NOMO-1 treated with DMSO at 0.1 percent for 48 hours (cell line): ENCODE measurements at regions not wholly inside any gene's neighbourhood (a gene's known extent, or its start where the extent isn't known, plus 50 kb on each side); places are given as distances from the start of the nearest gene placed in this dataset.
A peak's percentile ranks its signal among the peaks of the same experiment; 100 is the strongest.
"Not testable (repeated sequence)": the region's sequence is repeated elsewhere in the genome, so short reads cannot be mapped to it uniquely, and the experiment has no call there.

Source experiments
- DNase-seq: peaks from one replicate; lab custom pipeline; 2025; ENCODE audit not compliant: unreplicated experiment; lab: John Stamatoyannopoulos, UW

GRCh38 chr9:3773362-3774060 is 247.7 kb upstream of the RFX3 start:
- no peak for DNase-seq

DNA sequence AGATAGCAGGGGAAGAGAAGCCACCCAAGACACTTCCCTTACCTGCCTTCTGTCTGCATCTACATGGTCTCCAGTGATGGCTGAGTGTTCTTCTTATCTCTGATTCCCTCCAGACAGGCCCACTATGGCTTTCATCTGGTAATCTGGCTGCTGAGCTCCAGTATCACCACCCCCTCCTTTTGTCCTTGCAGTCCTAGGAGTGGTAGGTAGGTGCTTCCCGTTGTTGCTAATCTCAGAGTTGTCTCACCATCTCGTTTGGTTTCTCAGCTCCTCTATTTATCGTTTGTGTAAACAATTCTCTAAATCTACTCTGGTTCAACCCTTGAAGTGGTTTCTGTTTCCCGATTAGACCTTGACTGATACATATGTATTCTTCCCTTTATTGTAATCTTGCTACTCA is 243.8 kb upstream of the RFX3 start:
- no peak for DNase-seq

- DNase-seq = no peak
These were observed 243.1 kb upstream of the RFX3 start for GRCh38 chr9:3768712-3769457.

DNA sequence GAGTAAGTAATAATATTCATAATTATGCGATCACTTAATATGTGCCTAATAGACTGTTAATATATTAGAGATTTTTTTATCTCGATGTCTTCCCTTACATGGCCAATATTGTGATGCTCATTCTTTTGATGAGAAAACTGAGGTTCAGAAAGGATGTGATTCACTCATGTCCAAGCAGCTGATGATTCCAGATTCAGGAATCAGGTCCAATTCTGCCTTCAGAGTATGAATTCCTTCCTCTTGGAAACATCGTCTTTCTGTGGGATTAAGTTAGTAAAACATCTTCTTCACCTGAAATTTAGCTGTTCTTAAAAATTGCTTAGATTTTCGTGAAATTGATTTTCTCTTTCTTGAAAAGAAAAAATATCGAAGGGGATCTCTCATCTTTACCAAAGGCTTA is 242.5 kb upstream of the RFX3 start:
- no peak for DNase-seq

- no peak for DNase-seq
These were observed 236.3 kb upstream of the RFX3 start for GRCh38 chr9:3762076-3762475.

- no peak for DNase-seq
These were observed 234.2 kb upstream of the RFX3 start for GRCh38 chr9:3760031-3760430.

DNA sequence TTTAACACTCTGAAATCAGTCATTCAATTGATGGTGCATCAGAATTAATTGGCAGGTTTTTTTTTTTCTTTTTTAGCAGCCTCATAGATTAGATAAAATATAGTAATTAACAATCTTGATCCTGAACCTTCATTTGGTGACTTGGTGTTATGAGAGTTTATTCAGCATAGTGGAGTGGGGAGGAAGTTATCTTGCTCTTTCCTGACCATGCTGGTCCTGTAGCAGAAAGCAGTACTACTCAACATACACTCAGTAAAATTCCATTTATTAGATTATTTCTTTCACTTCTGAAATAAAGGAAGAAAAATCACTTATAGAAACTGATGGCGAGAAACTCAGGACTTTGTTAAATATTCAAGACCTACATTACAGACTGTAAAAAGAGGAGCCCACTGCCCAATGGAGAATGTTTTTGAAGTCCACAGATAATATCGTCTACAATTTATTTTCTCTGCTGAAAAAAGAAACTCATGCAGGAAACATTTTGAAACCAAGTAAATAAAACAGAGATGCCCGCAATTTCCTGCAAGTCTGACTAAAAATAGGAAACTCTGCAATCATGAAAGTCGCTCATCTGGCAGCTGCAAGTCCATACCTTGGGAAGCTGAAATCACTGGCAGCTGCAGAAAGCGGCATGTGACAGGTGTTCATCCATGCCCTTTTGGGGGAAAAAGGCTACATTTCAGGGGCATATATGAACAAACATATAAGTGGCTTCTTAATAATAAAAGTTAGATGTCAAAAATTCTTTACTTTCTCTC is 233.2 kb upstream of the RFX3 start:
- peak; percentile 30 for DNase-seq

GRCh38 chr9:3756071-3756470 is 230.3 kb upstream of the RFX3 start:
- DNase-seq = no peak

DNA sequence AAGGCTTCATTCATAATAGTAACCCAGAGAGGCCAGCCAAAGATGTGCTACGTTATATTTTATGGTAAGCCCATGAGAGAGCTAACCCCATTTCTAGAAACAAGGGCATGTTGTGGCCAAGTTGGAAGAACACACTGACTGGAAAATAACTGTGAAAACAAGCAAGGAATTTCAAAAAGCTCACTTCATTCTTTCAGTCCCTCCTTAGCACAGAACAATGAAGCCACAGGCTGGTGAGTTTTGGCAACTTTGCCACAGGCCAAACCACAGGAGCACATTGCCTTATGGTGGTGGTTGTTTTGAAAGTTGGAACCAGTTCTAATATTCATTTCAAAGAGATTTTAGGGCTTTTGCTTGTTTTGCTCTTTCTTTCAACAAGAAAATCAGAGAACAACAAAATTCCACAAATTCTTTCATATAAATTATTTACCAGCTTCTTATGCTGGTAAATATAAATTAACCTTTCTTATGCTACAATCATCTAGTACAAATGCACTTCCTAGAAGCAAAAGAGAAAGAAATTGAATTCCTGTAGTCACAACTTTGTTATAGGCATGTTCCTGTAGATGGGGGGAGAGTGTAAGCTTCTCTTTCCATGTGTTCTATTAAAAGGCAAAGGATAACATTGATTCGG is 225.4 kb upstream of the RFX3 start:
- no peak for DNase-seq

GRCh38 chr9:3750321-3750720 is 224.5 kb upstream of the RFX3 start:
- DNase-seq = no peak

GRCh38 chr9:3746296-3747275 is 220.8 kb upstream of the RFX3 start:
- DNase-seq = peak; percentile 13

GRCh38 chr9:3743901-3744413 is 218.2 kb upstream of the RFX3 start:
- no peak for DNase-seq

- no peak for DNase-seq
These were observed 216.8 kb upstream of the RFX3 start for GRCh38 chr9:3742586-3742985.

DNA sequence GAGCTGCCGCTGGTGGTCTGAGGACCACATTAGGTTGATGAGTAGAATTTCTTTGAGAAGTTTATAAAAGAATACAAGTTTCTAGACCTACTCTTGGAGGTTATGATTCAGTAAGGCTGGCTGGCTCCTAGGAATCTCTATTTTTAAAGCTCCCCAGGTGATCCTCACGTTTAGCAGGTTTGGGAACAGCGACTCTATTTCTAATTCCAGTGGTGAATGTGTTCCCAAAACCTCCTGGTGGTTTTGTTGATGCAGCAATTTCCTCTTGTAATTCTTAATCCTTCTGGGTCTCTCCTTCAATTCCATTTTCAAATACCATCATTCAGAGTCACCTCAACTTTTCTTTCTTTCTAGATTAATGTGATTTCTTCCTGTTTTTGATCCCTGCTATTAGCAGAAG is 215.9 kb upstream of the RFX3 start:
- DNase-seq = no peak

DNA sequence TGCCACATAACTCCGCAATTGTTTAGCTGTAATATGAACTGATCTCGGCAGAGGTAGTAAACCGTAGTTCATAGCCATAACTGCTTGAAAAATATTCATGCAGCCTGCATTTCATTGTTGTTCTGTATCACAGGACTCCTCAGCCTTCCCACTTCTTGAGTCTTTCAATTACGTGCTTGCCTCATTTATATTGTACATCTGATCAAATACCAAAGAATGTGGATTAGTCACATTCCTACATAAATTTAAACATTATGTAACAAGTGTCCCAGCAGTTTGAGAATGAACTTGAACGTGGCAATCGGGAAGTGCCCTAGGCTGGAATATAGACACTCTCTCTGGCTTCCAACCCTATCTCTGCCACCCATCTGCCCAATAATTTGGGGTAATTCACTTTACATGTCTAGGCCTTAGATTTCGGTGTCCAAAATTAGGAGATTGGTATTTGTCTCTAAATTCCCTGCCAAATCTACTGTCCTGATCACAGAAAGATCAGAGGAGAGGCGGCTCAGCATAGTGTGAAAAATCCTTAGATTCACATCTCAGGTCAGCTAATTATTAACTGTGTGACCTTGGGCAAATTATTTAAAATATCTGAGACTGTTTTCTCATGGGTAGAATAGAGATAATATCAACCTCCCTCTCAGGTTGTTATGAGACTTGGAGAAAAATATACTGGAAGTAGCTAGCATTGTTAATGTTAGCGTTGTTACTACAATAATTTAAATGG is 215.1 kb upstream of the RFX3 start:
- no peak for DNase-seq

GRCh38 chr9:3736161-3736560 is 210.4 kb upstream of the RFX3 start:
- peak; percentile 62 for DNase-seq

DNA sequence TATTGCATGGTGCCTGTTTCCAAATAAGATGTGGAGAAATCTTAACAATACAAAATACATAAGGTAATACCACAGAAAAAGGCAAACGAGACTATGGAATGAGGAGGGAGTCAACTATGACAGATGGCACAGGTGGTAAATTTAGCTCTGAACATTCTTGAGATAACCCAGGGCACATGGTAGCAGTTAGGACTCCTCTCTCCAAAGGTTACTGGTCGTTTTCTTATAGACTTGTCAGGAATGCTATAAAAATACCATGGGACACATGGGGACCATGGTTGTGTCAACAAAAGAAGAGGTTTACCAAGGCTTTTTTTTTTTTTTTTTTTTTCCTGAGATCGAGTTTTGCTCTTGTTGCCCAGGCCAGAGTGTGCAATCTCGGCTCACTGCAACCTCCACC is 209.4 kb upstream of the RFX3 start:
- DNase-seq = no peak

DNA sequence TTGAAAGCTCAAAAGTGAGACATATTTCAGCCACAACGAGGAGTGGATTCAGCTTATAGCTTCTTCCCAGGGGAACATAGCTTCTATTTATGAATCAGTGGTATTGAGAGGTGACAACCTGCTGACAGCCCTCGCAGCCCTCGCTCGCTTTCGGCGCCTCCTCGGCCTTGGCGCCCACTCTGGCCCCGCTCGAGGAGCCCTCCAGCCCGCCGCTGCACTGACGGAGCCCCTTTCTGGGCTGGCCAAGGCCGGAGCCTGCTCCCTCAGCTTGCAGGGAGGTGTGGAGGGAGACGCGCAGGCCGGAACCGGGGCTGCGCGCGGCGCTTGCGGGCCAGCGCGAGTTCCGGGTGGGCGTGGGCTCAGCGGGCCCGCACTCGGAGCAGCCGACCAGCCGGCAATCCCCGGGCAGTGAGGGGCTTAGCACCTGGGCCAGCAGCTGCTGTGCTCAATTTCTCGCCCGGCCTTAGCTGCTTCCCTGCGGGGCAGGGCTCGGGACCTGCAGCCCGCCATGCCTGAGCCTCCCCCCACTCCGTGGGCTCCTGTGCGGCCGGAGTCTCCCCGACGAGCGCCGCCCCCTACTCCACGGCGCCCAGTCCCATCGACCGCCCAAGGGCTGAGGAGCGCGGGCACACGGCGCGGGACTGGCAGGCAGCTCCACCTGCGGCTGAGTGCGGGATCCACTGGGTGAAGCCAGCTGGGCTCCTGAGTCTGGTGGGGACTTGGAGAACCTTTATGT is 207.9 kb upstream of the RFX3 start:
- DNase-seq = not testable (repeated sequence)

GRCh38 chr9:3733039-3733408 is 207.2 kb upstream of the RFX3 start:
- DNase-seq = no peak
